Right atrium auricular region (tissue), 2 donors: ENCODE measurements at regions not wholly inside any gene's neighbourhood (a gene's known extent, or its start where the extent isn't known, plus 50 kb on each side); places are given as distances from the start of the nearest gene placed in this dataset.
"Not testable (repeated sequence)": the region's sequence is repeated elsewhere in the genome, so short reads cannot be mapped to it uniquely, and the experiment has no call there.

Experiments
- DNase-seq: peaks from one replicate; pipeline ENCODE4 v3.0.0-alpha.2; 2019; ENCODE audit warnings: low spot score
- H3K27ac ChIP-seq, 2 donors: fragments of 200-600 bp; sonication (generic); 1 replicate in 1 of 2; 2 replicates in 1 of 2; pipeline ENCODE4 v1.5.1; 2016 to 2019
- H3K27me3 ChIP-seq, 2 donors: fragments of 200-600 bp; sonication (generic); one replicate each; pipeline versions ENCODE4 v1.5.1 to v1.6.0; 2017 to 2019
- H3K36me3 ChIP-seq: fragments of 200-600 bp; sonication (generic); one replicate; pipeline ENCODE4 v1.5.1; 2016
- H3K4me1 ChIP-seq, 2 donors: fragments of 200-600 bp; sonication (generic); one replicate each; pipeline versions ENCODE4 v1.5.1 to v1.6.0; 2017 to 2019
- H3K4me3 ChIP-seq, 2 donors: fragments of 200-600 bp; sonication (generic); 1 replicate in 1 of 2; 2 replicates in 1 of 2; pipeline ENCODE4 v1.5.1; 2017 to 2019; ENCODE audit warnings: mild to moderate bottlenecking in 1 of 2, moderate library complexity in 1 of 2
- H3K9me3 ChIP-seq, 2 donors: fragments of 200-600 bp; sonication (generic); one replicate each; pipeline ENCODE4 v1.5.1; 2019
- TF ChIP-seq, protein P1 (sequence below), 2 donors: fragments of 200-600 bp; sonication (generic); IDR thresholded peaks; one replicate each; pipeline ENCODE4 v1.5.1; 2019; ENCODE audit warnings: antibody characterized with exemption in 2 of 2

DNA sequence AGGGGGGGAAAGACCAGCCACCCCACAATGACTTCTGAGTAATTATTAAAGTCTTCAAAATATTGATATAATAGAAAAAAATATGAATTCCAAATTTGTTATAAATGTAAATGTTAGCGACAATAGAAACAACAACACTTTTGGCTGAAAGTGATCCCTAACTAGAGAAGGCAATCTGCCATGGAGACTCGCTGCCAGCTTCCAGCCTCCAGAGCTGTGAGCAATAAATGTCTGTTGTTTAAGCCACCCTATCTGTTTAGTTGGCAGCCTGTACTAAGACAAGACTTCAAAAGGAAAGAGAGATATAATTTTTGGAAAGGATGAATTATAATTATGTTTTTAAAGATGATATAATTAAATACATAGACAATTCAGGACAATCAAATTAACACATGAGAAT is 130.8 kb upstream of the HSFY2 start:
- H3K4me1 ChIP-seq, result no peaks in the 10 kb centered on the region
- H3K4me3 ChIP-seq, result no peak overlapping the region
- no peak overlapping the region for H3K27ac ChIP-seq
- DNase-seq, result no peak
- H3K27me3 ChIP-seq, result no peaks in the 10 kb centered on the region
- H3K9me3 ChIP-seq, result no peaks in the 10 kb centered on the region
- TF ChIP-seq, protein P1, sequence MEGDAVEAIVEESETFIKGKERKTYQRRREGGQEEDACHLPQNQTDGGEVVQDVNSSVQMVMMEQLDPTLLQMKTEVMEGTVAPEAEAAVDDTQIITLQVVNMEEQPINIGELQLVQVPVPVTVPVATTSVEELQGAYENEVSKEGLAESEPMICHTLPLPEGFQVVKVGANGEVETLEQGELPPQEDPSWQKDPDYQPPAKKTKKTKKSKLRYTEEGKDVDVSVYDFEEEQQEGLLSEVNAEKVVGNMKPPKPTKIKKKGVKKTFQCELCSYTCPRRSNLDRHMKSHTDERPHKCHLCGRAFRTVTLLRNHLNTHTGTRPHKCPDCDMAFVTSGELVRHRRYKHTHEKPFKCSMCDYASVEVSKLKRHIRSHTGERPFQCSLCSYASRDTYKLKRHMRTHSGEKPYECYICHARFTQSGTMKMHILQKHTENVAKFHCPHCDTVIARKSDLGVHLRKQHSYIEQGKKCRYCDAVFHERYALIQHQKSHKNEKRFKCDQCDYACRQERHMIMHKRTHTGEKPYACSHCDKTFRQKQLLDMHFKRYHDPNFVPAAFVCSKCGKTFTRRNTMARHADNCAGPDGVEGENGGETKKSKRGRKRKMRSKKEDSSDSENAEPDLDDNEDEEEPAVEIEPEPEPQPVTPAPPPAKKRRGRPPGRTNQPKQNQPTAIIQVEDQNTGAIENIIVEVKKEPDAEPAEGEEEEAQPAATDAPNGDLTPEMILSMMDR (IDR thresholded peaks at IDR 0.05), result no peak
- H3K36me3 ChIP-seq, result no peaks in the 10 kb centered on the region

DNA sequence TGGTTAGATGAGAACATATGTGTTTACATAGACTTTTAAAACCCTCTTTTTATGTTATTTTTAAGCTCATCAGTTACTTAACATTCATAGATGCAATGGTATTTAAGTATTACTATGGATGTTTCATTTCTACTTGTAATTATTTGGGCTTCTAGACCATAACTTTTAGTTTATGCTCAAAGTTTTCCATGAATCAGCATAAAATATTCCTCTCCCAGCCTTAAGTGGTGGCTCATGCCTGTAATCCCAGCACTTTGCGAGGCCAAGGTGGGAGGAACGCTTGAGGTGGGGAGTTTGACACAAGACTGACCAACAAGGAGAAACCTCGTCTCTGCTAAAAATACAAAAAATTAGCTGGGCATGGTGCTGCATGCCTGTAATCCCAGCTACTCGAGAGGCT is 118.5 kb upstream of the HSFY2 start:
- Histone ChIP-seq H3K4me3 (no peak overlapping the region), H3K9me3 (no peaks in the 10 kb centered on the region), H3K4me1 (no peaks in the 10 kb centered on the region), H3K27ac (no peak overlapping the region), H3K36me3 (no peaks in the 10 kb centered on the region), H3K27me3 (no peaks in the 10 kb centered on the region)
- no peak for DNase-seq
- TF ChIP-seq, protein P1 (IDR thresholded peaks at IDR 0.05), result no peak

DNA sequence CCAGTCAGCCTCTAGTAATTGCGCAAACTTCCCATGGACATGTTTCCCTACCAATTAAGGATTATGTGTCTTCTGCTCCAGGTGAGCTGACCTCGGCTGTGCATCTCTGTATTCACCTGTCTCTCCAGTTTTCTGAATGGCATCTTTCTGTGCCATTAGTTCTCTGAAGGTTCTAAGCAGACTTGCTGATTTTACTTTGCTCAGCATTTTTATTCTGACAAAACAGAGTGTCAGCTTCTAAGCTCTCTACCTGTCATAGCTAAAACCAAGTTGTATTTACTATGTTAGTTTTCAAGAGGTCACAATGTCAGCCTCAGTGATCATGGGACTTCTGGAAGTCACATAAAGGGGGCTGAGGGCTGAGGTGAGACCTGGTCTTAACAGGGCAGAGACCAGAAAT is 116.0 kb upstream of the HSFY2 start:
- no peak for DNase-seq
- no peaks in the 10 kb centered on the region for H3K36me3 ChIP-seq
- no peak overlapping the region for H3K27ac ChIP-seq
- TF ChIP-seq, protein P1 (IDR thresholded peaks at IDR 0.05), result no peak
- H3K4me1 ChIP-seq, result no peaks in the 10 kb centered on the region
- no peaks in the 10 kb centered on the region for H3K9me3 ChIP-seq
- H3K4me3 ChIP-seq, result no peak overlapping the region
- no peaks in the 10 kb centered on the region for H3K27me3 ChIP-seq

DNA sequence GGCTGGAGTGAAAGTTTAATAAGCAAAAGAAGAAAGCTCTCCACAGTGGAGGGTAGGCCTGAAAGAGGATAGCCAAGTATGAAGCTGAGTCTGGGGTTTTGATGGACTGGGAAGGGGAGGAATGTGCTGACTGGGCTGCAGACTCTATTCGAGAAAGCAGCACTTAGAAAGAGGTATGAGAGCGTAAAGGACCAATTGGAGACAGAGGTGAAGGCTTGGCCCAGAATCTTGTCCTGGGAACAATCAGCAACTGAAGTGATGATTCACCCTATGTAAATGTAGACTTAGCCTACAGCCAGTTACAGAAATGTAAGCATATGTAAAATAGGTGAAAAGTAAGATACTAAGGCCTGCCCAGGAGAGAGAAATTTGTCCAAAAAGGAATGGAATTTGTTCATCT is 111.2 kb upstream of the HSFY2 start:
- no peaks in the 10 kb centered on the region for H3K9me3 ChIP-seq
- no peaks in the 10 kb centered on the region for H3K4me1 ChIP-seq
- no peak overlapping the region for H3K27ac ChIP-seq
- TF ChIP-seq, protein P1 (IDR thresholded peaks at IDR 0.05), result no peak
- H3K27me3 ChIP-seq, result no peaks in the 10 kb centered on the region
- H3K36me3 ChIP-seq, result no peaks in the 10 kb centered on the region
- H3K4me3 ChIP-seq, result no peak overlapping the region
- DNase-seq, result no peak

DNA sequence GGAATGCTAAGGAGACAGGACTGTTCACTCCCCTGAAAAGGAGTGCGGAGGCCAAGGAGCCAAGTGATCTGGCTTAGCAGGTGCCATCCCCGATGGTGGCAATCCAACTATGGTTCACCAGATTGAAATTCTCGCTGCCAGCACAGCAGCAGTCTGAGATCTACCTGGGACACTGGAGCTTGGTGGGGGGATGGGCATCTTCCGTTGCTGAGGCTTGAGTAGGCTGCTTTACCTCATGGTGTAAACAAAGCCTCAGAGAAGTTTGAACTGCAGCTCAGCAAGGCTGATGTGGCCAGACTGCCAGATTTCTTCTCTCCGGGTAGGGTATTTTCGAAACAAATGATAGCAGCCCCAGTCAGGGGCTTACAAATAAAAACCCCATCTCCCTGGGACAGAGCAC is 95.6 kb upstream of the HSFY2 start:
- H3K36me3 ChIP-seq, H3K4me1 ChIP-seq, H3K27ac ChIP-seq, DNase-seq, H3K9me3 ChIP-seq, H3K4me3 ChIP-seq, H3K27me3 ChIP-seq: not testable (repeated sequence)

DNA sequence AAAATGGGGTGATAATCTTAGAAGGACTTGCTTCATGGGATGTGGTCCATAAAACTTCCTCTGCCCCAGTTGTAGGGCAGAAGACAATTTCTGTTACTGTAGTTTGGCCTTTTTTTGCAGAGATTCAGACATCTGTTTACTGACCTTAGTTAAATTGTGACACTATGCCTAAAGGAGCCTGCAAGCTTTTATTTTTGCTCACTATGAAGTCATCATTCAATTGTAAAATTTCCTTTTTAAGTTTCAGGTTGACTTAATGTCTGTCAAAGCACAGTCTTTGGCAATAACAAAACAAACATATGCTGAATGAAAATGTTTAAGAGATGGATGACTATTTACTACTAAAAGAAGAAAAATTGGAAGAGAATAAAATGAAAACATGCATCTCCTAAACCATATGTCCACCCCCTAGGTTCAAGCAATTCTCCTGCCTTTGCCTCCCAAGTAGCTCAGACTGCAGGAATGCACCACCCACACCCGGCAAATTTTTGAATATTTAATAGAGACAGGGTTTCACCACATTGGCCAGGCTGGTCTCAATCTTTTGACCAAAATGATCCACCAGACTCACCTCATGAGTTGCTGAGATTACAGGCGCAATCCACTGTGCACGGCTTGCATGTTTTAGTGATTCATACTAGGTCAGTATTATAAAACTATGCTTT is 93.5 kb upstream of the HSFY2 start:
- H3K4me3 ChIP-seq, H3K4me1 ChIP-seq, H3K36me3 ChIP-seq, H3K27ac ChIP-seq, H3K27me3 ChIP-seq, H3K9me3 ChIP-seq, DNase-seq: not testable (repeated sequence)

DNA sequence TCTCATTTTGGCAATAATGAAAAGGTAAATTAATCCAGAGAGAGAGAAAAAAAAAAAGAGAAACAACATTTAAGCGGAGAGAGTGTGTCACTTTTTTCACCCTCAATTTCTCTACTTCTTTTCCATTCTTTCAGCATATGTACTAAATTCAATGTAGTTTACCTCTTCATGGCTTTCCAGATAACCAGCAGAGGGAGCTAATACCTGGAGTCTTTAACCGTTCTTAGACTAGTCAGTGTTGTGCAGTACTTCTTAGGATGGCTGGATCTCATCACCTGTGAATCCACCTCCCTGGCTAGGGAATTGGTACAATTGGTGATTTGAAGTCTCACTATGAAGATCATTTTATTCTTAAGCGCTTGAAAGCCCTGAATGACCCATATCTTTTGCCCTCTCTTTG is 87.3 kb upstream of the HSFY2 start:
- H3K9me3 ChIP-seq, H3K4me3 ChIP-seq, DNase-seq, H3K36me3 ChIP-seq, H3K27ac ChIP-seq, H3K4me1 ChIP-seq, H3K27me3 ChIP-seq: not testable (repeated sequence)

DNA sequence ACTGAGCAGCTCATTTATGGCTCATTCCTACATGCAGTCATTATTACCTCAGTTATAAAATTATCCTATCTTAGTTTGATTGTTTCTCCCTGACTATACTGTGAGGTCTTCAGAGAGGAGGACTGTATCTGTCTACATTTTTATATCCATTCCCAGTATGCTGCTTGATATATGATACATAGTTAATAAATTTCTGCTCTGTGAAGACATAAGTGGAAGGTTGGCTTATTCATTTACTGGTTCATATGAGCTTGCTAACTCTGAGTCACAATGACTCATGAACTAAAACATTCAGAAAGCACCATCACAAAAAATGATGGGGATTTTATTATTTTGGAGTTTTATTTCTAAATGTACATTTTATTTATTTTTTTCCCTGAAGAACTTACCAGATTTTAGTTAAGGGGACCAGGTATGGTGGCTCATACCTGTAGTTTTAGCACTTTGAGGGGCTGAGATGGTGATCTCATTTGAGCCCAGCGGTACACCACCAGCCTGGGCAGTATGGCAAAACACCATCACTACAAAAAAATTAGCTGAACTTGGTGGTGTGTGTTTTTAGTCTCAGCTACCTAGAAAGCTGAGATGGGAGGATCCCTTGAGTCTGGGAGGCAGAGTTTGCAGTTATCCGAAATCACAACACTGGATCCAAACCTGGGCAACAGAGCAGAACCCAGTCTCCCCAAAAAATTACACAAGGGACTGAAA is 85.1 kb upstream of the HSFY2 start:
- H3K4me1 ChIP-seq, H3K36me3 ChIP-seq, H3K27ac ChIP-seq, DNase-seq, H3K27me3 ChIP-seq, H3K4me3 ChIP-seq, H3K9me3 ChIP-seq: not testable (repeated sequence)

DNA sequence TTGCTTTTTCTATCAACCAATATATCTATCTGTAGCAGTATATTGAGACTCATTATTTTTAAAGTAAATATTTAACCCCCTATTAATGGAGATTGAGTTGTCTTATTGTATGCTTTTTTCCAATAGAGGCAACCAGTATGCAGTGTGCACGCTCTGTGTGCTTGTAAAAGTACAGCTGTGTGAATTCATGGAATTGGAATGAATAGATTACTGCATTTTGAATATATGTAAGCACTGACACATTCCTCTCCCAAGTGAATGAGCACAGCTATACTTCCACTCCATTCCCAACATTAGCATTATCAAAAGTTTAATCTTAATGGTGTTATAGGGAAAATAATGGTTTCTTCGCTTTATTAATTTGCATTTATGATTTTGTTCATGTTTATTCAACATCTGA is 81.6 kb upstream of the HSFY2 start:
- DNase-seq, H3K4me3 ChIP-seq, H3K9me3 ChIP-seq, H3K27ac ChIP-seq, H3K36me3 ChIP-seq, H3K27me3 ChIP-seq, H3K4me1 ChIP-seq: not testable (repeated sequence)

DNA sequence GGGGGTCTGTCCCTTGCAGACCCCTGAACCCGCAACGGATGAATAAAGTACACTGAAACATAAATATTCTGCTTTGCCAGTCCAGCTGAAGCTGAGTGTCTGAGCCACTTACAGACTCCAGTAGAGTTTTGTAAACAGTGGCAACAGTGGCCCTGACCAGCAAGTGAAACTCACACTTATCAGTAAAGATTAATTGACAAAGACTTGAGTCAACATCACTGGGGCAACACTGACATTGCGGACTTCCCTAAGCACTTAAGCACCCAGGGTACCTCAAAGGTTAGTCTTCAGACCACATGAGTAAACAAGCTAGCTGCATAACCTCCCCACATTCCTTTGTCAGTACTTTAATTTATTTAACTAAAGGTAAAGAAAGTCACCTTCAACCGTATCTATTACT is 79.8 kb upstream of the HSFY2 start:
- H3K4me1 ChIP-seq, DNase-seq, H3K36me3 ChIP-seq, H3K27me3 ChIP-seq, H3K4me3 ChIP-seq, H3K27ac ChIP-seq, H3K9me3 ChIP-seq: not testable (repeated sequence)

DNA sequence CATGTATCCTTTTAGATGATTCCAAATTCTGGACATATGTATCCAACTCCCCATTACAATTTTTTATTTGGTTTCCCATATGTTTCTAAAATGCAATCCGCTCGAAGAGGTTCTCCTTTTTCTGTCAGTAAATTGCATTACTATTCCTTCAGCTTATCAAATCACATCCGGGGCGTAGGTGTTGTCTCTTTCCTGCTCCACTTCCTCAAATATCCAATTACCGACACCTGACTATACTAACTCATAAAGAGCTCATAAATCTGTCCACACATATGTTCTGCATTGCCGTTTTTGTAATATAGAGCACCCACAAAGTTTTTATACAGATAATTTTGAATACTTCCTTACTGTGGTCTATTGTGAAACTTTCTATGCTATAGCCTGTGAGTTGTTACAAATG is 63.1 kb upstream of the HSFY2 start:
- DNase-seq, H3K27ac ChIP-seq, H3K9me3 ChIP-seq, H3K36me3 ChIP-seq, H3K4me3 ChIP-seq, H3K4me1 ChIP-seq, H3K27me3 ChIP-seq: not testable (repeated sequence)
